ENCODE measurements at regions not wholly inside any gene's neighbourhood (a gene's known extent, or its start where the extent isn't known, plus 50 kb on each side); places are given as distances from the start of the nearest gene placed in this dataset.

DNA sequence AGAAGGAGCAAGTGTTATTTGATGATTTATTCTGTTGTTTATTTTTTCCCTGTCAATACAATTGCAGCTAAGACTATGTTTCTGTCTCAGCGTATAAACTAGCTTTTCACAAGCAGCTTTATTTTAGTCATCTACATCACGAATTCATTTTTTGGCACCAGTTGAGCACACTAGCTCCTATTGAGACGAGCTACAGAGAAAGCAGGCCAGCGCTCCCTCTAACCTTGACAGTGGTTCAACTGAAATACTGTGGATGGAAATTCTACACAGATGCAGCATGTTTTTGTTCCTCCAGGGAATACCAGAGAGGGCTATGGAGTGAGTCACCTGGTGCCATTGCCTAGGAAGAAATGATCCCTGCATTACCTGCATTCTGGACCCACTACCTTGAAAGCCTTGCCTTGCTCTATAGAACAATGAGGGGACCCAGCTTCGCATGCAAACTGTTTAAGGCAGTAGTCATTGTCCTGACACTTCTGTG, 108.2 kb upstream of the ARHGAP42 start:
- no peak for TF ChIP-seq CTCF (IDR thresholded peaks at IDR 0.05; ENCODE audit: insufficient read depth, low read length, poor library complexity, severe bottlenecking)
- no peak overlapping the region for H3K4me3 ChIP-seq (ENCODE audit: low read depth, low read length)
- no peaks in the 10 kb centered on the region for H3K27me3 ChIP-seq (ENCODE audit: control insufficient read depth, insufficient read depth, low read length)
- peak; percentile 55 for DNase-seq (ENCODE audit: low read depth)
- no peaks in the 10 kb centered on the region for H3K36me3 ChIP-seq (ENCODE audit: control insufficient read depth, insufficient read depth, low read length)

DNA sequence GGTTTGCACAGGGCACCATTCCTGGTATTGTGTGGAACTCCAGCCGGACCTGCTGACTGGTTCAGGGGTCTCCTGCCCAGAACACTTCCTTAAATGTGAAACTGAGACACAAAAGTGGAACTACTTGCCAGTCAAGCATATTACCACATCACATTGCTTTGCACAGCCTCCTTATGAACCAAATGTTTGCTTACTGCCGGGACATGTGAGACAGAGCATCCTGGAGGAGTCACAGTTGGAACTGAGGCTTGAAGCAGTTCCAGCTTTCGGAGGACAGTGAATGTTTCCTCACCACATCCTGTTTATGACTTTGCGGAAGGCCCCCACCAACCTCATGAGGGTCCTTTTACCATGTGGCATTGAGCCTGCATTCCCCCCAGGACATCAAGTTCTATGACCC, 105.8 kb upstream of the ARHGAP42 start:
- no peak for DNase-seq (ENCODE audit: low read depth)
- TF ChIP-seq CTCF (IDR thresholded peaks at IDR 0.05; ENCODE audit: insufficient read depth, low read length, poor library complexity, severe bottlenecking) = no peak

DNA sequence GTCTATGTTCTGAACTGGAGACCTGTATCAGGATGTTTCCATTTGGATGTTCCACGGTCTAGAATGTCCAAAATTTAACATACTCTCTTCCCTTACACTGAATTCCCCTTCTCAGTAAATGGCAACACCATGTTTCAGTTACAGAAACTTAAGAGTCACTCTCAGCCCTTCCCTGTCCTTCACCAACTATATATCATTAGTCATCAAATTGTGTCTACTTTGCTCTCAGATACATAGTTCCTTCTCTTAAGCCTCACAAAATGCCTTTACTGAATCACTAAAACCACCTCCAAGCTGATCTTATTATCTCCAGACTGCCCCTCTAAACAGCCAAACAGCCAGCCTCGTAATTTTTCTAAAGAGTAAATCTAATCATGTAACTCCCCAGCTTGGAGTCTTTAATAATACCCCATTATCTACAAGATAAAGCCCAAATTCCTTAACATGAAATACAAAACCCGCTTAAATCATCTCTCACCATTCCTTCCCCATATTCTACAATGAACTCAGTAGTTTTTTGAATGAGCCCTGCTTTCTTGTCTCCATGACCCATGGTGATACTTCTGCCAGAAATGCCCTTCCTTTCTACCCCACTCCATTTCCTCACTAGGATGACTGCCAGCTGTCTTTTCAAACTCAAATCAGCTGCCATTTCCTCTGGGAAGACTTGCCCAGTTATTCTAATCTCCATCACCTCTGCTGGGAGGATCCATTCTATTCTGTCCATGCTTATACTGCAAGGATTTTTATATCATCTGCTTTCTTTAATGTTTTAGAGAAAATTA, 102.7 kb upstream of the ARHGAP42 start:
- Histone ChIP-seq H3K36me3 (ENCODE audit: control insufficient read depth, insufficient read depth, low read length) (no peaks in the 10 kb centered on the region), H3K4me3 (ENCODE audit: low read depth, low read length) (no peak overlapping the region), H3K27me3 (ENCODE audit: control insufficient read depth, insufficient read depth, low read length) (no peaks in the 10 kb centered on the region)
- no peak for DNase-seq (ENCODE audit: low read depth)
- TF ChIP-seq CTCF (IDR thresholded peaks at IDR 0.05; ENCODE audit: insufficient read depth, low read length, poor library complexity, severe bottlenecking) = no peak

More for the DNA sequence above, 105.8 kb upstream of the ARHGAP42 start:
- no peaks in the 10 kb centered on the region for H3K36me3 ChIP-seq (ENCODE audit: control insufficient read depth, insufficient read depth, low read length)
- no peaks in the 10 kb centered on the region for H3K27me3 ChIP-seq (ENCODE audit: control insufficient read depth, insufficient read depth, low read length)
- no peak overlapping the region for H3K4me3 ChIP-seq (ENCODE audit: low read depth, low read length)

DNA sequence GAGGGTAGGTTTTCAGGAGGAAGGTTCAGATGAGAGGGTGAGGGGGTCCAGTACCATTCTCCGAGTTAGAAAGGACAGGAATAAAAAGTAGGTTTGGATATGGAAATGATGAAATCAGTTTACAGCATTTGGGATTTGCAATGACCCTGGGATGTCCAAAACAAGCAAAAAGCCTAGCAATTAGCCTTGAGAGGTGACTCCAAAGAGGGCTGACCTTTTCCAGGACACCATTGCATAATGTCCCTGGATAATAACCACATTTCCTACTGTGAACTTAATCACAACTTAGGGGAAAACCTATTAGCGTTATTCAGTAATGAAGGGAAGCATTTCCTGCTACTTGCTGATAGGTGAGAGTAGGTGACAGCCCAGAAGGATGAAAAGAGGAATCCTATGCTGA, 101.4 kb upstream of the ARHGAP42 start:
- Histone ChIP-seq H3K4me3 (ENCODE audit: low read depth, low read length) (no peak overlapping the region), H3K36me3 (ENCODE audit: control insufficient read depth, insufficient read depth, low read length) (no peaks in the 10 kb centered on the region), H3K27me3 (ENCODE audit: control insufficient read depth, insufficient read depth, low read length) (no peaks in the 10 kb centered on the region)
- TF ChIP-seq CTCF (IDR thresholded peaks at IDR 0.05; ENCODE audit: insufficient read depth, low read length, poor library complexity, severe bottlenecking) = no peak
- DNase-seq (ENCODE audit: low read depth) = no peak

DNA sequence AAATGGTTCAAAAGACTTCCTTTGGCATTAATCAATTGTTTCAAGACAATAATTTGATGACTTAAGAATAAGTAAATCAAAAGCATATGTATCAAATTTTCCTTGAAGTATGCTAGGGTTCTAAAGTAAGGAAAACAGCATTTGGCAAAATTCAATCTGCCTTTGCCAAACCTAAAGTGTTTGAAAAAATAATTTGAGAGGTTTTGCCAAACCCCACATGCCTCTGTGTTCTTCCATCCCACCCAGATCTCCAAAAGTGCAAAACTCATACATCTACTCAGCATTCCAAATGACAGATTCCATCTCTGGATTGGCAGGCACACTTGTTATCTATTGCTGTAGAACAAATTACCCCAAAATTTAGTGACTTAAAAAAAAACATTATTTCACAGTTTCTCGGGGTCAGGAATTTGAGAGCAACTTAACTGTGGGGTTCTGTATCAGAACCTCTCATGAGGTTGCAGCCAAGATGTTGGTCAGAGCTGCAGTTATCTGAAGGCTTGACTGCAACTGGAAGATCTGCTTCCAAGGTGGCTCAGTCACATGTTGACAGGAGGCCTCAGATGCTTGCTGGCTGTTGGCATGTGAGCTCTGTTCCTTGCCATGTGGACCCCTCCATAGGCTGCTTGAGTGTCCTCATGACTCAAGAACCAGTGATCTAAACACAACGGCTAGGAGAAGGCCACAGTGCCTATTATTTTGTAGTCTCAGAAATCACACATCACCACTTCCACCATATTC, 100.6 kb upstream of the ARHGAP42 start:
- DNase-seq (ENCODE audit: low read depth) = no peak
- H3K4me3 ChIP-seq (ENCODE audit: low read depth, low read length) = no peak overlapping the region
- no peak for TF ChIP-seq CTCF (IDR thresholded peaks at IDR 0.05; ENCODE audit: insufficient read depth, low read length, poor library complexity, severe bottlenecking)
- H3K27me3 ChIP-seq (ENCODE audit: control insufficient read depth, insufficient read depth, low read length) = no peaks in the 10 kb centered on the region
- H3K36me3 ChIP-seq (ENCODE audit: control insufficient read depth, insufficient read depth, low read length) = no peaks in the 10 kb centered on the region

Data from kidney epithelial cell (primary cell).